ENCODE measurements at regions not wholly inside any gene's neighbourhood (a gene's known extent, or its start where the extent isn't known, plus 50 kb on each side); places are given as distances from the start of the nearest gene placed in this dataset.

DNA sequence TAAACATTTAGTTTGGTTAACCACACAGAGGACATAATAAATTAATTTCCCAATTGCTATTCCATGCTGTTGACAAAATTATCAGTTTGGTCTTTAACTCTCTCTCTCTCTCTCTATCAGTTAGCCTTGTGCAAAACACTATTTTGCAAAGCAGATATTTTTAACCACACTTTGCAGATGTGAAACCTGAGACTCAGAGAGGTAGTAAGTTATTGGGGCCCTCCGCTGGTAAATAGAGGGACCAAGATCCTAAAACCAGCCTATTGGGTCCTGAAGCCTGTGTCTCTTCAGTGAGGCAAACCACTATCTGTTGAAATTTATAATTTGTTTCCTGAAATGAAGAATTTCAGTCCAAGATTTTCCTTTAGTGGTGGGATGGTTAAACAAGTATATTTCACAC lies 231.0 kb downstream of the SOD2 start:
- Histone ChIP-seq H4K20me1 (ENCODE audit: control insufficient read depth, insufficient read depth, low read depth, low read length) (no peaks in the 10 kb centered on the region), H3K27ac (ENCODE audit: low read depth, low read length) (peak overlapping the region; percentile 70), H3K4me3 (ENCODE audit: low read length) (peak overlapping the region; percentile 46), H3K79me2 (ENCODE audit: control insufficient read depth, low read length) (no peaks in the 10 kb centered on the region), H3K36me3 (ENCODE audit: control insufficient read depth, low read length) (0 out of 2 replicates have a peak, but pooled peaks cover 1% of the 10 kb centered on the region), H3K9me2 (replicated peaks; ENCODE audit: control insufficient read depth, low read length) (no peaks in the 10 kb centered on the region), H3F3A (ENCODE audit: control insufficient read depth, insufficient read depth) (peaks cover 4% of the 10 kb centered on the region; the same call in 1 of the 2 replicates), H3K4me2 (ENCODE audit: low read length) (peak overlapping the region; percentile 73), H3K9me3 (ENCODE audit: control insufficient read depth, insufficient read depth, low read length) (no peaks in the 10 kb centered on the region), H3K27me3 (ENCODE audit: control insufficient read depth, low read length) (no peaks in the 10 kb centered on the region), H3K4me1 (ENCODE audit: control insufficient read depth, low read length) (peaks cover 76% of the 10 kb centered on the region)
- TF ChIP-seq EZH2phosphoT487 (IDR thresholded peaks at IDR 0.05; ENCODE audit: borderline replicate concordance, low read length) (no peak), CTCF (IDR thresholded peaks at IDR 0.05; ENCODE audit: low read depth, low read length, poor library complexity, severe bottlenecking) (peak; percentile 30)

DNA sequence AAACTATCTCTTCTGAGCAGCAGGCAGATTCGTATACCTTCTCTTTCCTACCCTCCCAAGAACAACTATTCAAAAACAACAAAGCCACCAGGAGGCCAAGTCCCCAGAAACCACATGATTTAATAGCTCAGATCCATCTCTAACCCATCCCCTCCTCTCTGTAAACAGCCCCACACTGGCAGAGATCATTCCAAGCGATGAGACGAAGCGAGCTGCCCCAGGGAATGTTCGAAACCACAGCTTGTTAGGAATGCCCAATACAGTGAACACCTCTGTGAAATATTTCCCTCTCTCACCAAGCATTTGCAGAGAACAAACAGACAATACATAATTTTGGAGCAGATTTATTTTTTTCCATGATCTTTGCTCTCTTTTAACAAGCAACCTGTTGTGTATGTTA lies 231.8 kb downstream of the SOD2 start:
- Histone ChIP-seq H3K79me2 (ENCODE audit: control insufficient read depth, low read length) (no peaks in the 10 kb centered on the region), H3K4me3 (ENCODE audit: low read length) (peak overlapping the region; percentile 46), H3K27ac (ENCODE audit: low read depth, low read length) (peak overlapping the region; percentile 70), H3K4me2 (ENCODE audit: low read length) (peak overlapping the region; percentile 73), H3K9me2 (replicated peaks; ENCODE audit: control insufficient read depth, low read length) (no peaks in the 10 kb centered on the region), H3K4me1 (ENCODE audit: control insufficient read depth, low read length) (peaks cover 70% of the 10 kb centered on the region), H3K9me3 (ENCODE audit: control insufficient read depth, insufficient read depth, low read length) (no peaks in the 10 kb centered on the region), H3K36me3 (ENCODE audit: control insufficient read depth, low read length) (no peaks in the 10 kb centered on the region), H3F3A (ENCODE audit: control insufficient read depth, insufficient read depth) (no peaks in the 10 kb centered on the region), H4K20me1 (ENCODE audit: control insufficient read depth, insufficient read depth, low read depth, low read length) (no peaks in the 10 kb centered on the region), H3K27me3 (ENCODE audit: control insufficient read depth, low read length) (no peaks in the 10 kb centered on the region)
- TF ChIP-seq EZH2phosphoT487 (IDR thresholded peaks at IDR 0.05; ENCODE audit: borderline replicate concordance, low read length) (no peak), CTCF (IDR thresholded peaks at IDR 0.05; ENCODE audit: low read depth, low read length, poor library complexity, severe bottlenecking) (no peak)

DNA sequence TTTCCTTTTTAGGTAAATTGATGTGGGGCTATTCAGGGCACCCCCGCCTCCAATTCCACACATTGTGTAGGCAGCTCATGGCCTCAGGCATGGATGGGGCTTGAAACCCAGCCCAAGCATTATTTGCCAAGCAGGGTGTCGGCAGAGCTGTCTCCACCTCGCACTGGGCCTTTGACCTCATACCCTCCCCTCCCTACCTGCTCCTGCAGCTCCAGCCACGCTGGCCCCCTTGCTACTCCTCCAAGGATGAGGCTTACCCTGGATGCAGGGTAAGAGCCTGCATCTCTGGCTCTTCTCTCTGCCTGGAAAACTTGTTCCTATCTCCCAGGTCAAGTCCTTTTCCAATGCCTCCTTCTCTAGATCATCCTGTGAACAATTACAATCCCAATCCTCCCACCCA lies 232.6 kb downstream of the SOD2 start:
- Histone ChIP-seq H3K36me3 (ENCODE audit: control insufficient read depth, low read length) (no peaks in the 10 kb centered on the region), H3K4me1 (ENCODE audit: control insufficient read depth, low read length) (peaks cover 66% of the 10 kb centered on the region)

More for the DNA sequence above, 232.6 kb downstream of the SOD2 start:
- Histone ChIP-seq H4K20me1 (ENCODE audit: control insufficient read depth, insufficient read depth, low read depth, low read length) (no peaks in the 10 kb centered on the region), H3K9me3 (ENCODE audit: control insufficient read depth, insufficient read depth, low read length) (no peaks in the 10 kb centered on the region), H3K4me3 (ENCODE audit: low read length) (no peak overlapping the region), H3K9me2 (replicated peaks; ENCODE audit: control insufficient read depth, low read length) (no peaks in the 10 kb centered on the region), H3K27me3 (ENCODE audit: control insufficient read depth, low read length) (no peaks in the 10 kb centered on the region), H3K79me2 (ENCODE audit: control insufficient read depth, low read length) (no peaks in the 10 kb centered on the region), H3K4me2 (ENCODE audit: low read length) (no peak overlapping the region), H3F3A (ENCODE audit: control insufficient read depth, insufficient read depth) (no peaks in the 10 kb centered on the region), H3K27ac (ENCODE audit: low read depth, low read length) (no peak overlapping the region)
- TF ChIP-seq EZH2phosphoT487 (IDR thresholded peaks at IDR 0.05; ENCODE audit: borderline replicate concordance, low read length) (no peak), CTCF (IDR thresholded peaks at IDR 0.05; ENCODE audit: low read depth, low read length, poor library complexity, severe bottlenecking) (no peak)
